DLD1 (cell line): ENCODE measurements at regions not wholly inside any gene's neighbourhood (a gene's known extent, or its start where the extent isn't known, plus 50 kb on each side); places are given as distances from the start of the nearest gene placed in this dataset.

Experiments
- in situ Hi-C: cut with HindIII; loops from 2 replicates; pipeline ENCODE4 v1.10.0; 2017; ENCODE audit warnings: low sequenced_read_pairs

DNA sequence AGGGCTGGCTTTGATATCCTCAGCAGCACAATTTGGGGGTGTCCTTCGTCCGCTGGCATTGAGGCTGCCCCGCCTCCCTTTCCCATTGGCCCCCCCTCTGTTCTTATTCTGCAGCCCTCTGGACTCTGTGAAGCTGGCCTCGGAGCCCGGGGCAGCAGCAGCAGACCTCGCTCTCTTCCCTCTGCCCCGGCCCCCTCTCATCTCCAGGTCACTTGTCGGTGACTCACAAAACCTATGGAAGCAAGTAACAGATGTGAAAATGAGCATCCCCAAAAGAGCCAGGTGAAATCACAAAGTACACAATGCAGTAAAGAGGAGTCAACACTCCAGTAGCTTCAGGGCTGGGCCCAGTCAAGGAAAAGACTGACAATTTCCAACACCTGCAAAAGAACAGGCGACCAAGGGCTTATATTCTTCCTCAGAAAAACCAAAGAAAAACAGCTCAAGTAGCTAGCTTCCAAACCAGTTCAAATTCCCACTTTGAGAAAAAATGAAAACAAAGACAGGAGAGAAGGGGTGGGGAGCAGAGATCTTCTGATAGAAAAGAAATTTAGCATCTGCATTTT lies 97.5 kb downstream of the ZNF608 start:
- in situ Hi-C loops: no loop called here

DNA sequence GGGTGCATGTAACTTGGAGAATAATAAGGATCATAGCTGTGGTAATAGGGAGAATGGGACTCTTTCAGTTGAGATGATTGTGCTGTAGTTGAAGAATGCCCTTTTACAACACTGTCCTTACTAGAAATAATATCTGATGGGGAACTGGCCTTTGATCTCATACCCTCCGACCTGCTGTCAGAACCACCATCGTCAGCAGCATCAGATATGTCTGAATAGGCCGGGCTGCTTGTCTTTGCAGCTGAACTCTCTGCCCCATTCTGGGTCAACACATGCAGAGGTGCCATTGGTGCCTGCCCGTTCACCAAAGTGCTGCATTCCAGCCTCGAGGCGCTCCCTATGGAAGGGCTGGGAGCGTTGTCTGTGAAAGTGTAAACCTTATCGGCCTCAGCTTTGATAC lies 99.1 kb downstream of the ZNF608 start:
- in situ Hi-C loops: no loop called here

DNA sequence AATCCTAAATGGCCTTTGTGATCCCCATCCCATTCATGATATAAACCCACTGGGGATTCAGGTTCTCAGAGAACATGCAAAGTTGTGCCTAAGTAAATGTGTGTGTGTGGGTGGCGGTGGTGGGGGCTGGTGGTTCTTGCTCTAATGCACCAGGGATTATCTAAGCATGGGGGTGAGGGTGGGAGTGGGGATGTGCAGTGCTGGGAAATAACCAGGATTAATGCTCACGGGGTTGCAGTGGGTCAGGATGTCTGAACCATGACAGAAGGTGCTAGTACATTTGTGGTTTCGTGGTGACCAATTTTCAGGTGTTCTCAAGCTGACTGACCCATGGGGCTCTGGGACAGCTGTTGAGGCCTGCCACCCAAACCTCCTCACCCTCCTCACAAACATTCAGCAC lies 101.0 kb downstream of the ZNF608 start:
- in situ Hi-C loops: no loop called here

DNA sequence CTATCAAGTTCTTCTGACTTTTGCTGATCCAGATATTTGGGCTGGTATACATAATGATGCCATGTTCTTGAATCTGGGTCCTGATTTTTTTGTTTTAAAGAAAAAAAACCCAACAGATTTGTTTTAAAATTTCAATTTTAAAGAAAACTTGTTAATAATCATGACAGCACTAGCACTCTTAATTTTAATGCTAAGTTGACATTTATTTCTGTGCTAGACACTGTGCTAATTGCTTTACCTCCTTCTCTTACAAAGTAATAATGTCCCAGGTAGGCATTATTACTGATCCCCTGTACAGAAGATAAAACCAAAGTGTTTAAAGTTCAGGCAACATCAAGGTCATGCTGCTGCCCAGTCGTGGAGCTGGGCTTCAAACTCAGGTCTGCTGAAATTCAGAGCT lies 101.9 kb downstream of the ZNF608 start:
- in situ Hi-C loops: no loop called here

DNA sequence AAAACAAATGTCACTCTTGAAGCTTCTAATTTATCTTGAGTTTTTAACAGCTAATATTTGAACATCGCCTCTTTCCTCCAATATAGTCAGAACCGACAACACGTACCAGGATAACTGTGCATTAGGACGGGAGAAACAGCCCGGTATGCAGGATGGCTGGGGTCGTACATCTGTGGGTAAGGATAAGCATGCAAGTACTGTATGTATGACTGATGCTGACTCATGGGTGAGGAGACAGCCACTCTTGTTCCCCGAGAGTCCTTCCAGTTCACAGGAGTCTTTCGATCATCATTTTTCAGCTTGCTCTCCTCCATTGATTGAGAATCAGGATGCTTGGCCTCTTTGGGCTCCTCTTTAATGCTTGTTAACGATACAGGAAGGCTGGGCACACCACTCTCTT lies 102.3 kb downstream of the ZNF608 start:
- in situ Hi-C loops: no loop called here

DNA sequence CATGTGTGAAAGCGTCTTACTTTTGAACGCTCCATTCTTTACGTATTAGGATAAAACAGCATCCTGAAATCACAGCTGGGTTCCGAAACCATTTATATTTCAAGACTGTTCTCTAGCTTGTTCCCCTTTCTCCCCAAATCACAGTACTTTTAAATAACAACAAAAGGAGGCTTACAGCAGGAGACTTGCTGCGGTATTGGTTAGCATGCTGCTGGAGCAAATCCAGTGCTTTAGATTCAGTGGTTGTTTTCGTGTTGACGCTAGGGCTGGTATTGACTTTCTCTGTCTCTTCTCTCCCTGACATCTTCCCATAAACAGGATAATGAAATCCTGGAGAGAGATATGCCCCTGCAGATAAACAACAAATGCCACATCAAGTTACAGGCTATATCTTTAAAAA lies 103.1 kb downstream of the ZNF608 start:
- in situ Hi-C loops: no loop called here

DNA sequence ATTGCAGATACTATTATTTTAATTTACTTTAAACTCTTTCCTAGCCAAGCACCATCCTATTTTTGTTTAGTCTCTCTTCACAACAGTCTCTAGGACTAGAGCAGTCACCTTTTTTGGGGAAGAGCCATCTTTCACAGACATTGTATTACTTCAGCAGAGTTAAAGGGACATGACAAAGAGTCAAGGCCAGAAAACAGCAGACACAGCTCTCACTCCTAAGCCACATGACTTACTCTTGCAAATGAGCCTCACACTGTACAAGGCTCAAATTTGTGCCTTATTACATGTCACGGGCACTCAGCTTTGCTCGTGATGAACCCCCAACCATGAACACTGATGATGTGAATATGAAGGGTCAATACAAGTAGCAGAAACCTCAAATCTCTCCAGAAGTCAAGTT lies 104.3 kb downstream of the ZNF608 start:
- in situ Hi-C loops: no loop called here

DNA sequence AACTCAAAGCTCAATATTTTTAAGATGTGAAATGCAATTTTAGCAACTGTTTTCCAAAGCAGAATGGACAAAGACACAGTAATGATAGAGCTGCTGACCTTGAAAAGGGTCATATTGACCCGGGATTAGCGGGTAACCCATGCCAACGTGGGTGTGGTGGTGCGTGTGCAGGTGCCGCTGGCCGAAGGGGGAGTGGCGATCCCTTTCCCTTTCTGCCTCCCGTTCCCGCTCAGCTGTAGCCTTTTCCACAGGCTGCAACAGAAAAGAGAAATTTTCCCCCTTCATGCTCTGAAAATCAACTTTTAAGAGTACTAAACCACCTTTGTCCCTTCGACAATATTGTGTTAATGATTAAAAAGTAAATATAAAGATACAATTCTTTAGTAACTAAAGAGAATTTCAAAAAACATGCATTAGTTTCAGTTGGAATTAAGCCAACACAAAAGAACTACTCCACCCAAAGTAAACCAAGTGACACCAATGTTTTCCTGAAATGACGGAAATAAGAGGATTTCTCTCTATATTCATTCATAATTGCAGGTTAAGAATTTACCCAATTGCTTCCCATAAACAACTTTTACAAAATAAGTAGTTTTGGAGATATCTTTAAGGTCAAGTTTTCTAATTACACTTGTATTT lies 105.2 kb downstream of the ZNF608 start:
- in situ Hi-C loops: no loop called here

DNA sequence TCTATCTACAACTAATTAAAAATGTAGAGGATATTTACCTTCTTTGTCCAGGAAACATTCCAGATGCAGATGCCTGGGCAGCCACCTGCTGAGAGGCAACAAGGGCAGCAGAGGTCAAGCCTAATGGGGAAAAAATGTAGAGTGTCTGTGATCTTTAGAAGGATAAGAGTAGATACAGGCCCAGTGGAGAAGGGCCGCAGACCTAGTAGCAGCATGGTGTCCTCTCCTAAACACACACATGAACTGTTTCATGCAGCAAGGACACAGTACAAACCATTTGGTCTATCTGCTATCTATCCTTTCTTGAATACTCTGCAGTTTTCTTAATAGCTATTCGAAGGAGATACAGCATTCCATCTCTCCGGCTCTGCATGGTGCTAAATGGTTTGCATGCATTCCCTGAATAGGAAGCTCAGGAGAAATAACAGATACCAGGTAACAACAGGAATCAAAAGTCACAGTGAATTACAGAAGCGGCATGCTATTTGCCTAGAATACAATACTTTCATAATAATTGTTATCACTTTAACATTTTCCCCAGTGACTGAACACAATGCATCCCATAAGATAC lies 107.3 kb downstream of the ZNF608 start:
- in situ Hi-C loops: no loop called here

DNA sequence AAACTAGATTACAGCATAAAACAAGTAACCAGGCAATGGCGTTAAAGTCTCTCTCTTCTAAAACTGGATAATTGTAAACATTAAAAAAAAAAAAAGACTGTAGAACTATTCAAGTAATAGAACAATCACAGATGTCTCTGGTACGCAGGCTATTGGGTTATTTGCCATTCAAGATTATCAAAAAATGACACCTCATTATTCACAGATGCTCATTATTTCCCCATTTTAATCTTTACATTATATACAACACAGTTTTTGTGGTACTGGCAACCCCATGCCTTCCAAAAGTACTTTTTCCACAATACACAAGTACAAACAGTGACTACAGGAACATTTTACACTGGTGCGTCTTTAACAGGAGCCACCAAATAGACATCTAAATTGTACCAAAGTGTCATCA lies 109.4 kb downstream of the ZNF608 start:
- in situ Hi-C loops: no loop called here

DNA sequence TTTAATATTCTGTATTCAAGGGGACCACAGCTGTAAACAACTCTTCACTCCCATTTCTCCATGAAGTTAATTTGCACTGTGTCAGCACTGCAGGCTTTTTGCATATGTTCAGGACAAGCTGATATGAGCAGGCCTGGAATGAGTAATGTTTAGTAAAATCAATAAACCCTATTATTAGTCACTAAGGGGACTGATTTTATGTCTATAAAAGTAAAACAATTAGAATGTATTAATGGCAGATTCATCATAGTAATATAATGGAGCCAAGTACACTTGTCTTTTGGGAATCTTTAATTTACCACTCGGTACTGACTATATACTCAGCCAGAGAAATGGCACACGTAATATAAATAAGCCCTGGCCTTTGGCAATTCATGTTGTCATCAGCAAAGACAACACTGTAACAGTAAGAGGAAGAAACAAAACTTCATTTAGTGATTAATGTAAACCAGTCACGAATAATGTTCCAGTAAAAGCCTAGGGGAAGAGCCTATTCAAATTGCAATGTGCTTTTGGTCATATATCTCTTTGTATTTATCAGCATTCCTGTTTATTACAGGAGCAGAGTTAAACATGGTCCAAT lies 111.6 kb downstream of the ZNF608 start:
- in situ Hi-C loops: no loop called here

DNA sequence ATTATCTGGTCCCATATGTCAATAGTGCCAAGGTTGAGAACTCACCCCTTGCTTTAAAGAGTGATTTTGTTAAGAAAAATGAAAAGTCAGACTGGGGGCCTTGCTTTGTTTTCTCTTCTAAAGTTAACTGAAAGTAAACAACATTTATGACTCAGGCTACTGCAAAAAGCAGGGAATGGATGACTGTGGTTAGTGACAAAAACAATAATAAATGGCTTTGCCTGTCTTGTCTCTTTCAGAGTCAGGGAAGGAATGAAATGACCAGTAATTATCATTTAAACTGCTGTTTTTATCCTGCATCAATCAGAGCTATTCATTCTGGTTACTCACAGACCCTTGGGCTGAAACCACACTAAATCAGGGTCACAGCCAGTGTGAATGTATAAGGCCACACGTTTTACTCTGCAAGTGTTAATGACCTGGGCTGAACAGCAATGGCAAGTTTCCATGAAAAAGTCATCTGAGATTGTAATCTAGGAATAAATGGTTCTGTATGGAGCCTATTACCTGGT lies 112.2 kb downstream of the ZNF608 start:
- in situ Hi-C loops: no loop called here

DNA sequence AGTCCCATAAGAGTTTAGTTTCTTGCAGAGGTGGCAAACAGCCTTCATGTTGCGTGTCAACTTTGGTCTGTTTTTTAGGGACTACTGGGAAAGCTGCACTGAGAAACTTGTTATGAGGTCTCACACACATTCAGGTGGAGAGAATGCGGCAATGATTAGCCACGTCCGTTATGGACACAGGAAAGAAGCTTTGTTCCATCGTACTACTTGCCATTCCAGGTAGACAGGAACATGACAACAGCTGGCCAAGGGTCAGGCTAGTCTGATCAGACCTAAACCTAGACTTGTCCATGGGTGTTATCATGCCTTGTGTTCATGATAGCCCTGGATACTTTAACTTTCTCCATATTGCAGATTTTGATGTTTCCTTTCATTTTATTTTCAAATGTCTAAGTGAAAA lies 113.2 kb downstream of the ZNF608 start:
- in situ Hi-C loops: no loop called here

DNA sequence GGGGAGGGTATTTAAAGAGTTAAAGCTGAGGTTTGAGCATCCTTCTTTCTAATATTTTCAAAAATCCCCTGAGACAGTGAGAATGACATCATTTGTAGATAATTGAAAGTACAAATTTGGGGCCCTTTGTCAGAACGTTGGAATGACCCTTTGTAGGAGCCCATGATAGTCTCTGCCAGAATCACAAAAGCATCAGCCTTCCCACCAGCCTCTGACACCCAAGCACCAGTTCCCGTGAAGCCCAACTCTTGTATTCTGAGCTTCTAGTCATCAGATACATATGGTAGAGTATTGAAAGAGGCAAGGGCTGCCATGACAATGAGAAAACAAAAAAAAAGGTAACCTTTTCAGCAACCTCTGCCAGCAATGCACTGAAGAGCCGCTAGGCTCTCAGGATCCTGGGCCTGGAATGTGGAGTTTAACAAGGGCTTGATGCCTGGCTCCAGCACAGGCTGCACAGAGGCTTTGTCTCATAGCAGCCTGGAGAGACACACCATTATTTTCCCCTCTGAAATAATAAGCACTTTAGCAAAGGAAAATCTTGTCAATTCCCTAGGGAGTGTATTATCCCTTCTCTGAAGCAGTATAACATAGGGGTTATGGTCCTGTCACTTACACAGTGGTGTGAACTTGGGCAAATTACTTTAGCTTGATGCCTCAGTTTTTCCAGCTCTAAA lies 114.4 kb downstream of the ZNF608 start:
- in situ Hi-C loops: no loop called here

DNA sequence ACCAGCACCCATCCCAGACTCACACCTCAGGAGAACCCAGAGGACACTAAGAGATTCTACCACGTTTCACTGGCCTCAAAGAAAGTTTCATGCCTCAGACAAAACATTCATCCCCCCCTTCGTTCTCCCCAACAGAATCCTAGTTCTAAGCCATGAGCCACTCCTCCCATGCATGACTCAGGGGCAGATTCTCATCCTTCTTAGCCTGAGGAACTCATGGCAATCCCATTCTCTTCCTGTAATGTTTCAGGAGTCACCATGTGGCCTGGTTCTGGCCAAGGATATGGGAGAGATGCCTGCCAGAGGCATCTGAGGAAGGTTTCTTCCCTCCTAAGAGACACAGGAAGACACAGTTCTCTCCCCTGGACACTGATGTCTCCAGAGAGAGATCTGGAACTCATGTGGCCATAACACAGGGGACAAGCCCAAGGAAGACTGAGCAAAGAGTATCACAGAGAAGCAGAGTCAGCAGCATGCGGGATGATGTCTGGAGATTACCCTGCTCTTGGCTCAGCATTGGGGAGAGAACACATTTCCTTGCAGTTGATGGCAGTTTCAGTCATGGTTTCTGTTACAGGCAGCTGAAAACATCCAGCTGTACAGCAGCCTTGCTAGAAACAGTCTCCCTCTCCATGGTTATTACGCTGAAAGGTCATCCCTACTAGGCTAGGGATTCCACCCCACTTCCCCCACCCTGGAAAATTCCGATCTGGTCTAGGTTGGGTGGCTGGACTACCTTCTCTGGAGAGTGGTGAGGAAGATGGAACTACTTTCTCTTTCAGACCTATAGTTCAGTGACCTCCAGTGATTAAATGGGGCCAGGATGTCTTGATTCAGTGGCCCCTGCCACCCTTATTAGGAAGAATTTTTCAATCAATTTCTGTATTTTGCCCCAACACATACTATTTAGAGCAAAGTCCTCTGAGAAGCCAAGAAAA lies 115.4 kb downstream of the ZNF608 start:
- in situ Hi-C loops: no loop called here

DNA sequence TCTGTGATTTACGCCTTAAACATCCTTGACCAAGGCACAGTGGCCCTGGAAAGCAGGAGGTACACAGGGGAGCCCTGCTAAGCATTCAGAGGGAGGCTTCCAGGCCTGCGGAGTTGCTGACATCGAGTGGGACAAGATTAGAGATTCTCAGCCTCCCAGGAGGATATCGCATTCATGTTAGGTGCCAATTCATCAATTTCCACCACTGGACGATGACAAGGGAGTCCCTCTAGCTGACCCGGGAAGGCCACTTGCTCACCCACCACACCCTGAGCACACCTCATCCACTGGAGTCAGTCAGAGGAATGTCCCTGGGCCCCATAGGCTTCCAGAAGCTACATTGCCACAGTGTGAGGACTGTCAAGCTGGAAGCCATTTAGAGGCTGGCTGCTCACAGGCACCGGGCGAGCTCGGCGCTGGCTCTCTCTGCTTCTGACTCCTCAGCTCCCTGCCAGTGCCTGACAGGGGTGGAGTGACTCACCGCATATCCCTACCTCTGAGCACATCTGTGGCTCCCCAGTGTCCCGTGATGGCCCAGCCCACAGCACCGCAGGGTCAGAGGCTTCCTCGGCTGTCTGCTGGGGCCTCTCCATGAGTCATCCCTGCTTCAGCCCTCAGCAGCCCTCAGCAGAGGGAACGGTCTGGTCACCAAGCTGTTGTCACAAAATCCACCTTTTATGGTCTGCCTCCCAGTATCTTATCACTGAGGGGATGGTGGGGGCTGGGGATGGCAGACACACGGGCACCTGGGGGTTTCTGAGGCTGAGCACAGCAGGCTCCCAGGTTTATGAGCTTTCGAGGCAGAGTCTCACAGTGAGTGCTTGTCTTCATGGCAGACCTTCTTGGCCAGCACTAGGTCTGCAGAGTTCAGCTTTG lies 117.5 kb downstream of the ZNF608 start:
- in situ Hi-C loops: no loop called here

DNA sequence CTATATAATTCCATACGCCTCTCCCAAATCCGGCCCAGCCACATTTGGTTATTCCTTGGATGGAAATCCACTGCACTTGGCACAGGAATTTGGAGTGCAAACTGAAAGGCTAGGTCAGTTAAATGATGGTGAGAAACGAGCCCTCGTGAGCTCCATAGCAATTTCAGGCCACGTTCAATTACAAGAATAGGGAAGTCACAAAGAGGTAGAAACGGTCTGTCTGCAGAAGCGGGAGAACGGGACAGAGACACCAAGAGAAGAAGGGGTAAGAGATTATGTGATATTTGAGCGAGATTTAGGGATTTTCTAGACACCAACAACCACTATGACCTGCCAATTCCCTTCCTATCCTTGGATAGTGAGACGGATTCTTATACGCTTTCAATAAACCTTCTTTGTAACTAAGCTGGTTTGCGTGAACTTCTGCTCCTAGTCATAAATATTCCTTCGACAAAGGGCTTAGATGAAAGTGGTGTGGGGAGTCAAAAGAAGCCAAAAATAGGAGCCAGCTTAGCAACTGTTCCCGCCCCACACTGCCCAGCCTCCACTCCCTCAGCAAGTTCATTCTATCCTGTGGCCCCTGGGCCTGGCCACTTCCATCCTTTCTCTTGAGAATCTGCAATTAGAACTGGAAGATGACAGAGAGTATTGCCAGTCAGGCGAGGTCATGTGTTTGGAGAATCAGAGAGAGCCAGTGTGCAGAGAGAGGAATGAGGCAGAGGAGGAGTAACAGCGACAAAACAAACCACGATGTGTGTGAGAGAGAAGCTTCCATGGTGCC lies 118.4 kb downstream of the ZNF608 start:
- in situ Hi-C loops: no loop called here

DNA sequence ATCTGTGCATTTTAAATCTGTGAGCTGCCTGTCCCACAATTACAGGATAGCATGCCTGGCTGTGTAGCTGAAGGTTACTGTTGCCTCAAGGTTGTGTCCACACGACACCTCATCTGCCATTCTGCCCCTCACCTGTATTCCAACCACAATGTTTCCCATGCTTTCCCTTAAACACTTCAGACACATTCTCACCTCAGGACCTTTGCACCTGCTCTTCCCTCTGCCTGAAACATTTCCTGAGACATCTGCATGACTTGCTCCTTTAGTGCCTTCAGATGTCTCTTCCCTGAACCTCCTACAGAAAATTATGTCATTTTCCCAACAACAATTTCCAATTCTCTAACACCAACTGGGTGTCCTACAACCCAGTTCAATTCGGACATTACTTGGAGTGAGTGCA lies 120.4 kb downstream of the ZNF608 start:
- in situ Hi-C loops: no loop called here

DNA sequence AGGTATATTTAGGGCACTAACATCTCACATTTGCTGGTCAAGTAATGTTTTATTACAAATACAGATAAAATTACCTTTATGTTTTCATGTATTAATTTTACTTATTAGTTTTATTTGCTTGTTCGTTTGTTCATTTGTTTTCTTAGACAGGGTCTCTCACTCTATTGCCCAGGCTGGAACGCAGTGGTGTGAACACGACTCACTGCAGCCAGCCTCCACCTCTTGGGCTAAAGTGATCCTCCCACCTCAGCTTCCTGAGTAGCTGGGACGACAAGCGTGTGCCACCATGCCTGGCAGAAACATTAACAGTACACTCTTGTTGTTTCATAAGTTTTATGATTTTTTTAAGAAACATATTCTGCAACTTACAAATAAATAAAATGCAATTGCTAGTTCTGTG lies 123.2 kb downstream of the ZNF608 start:
- in situ Hi-C loops: no loop called here
